Large intestine (tissue), 3 donors: ENCODE measurements at regions not wholly inside any gene's neighbourhood (a gene's known extent, or its start where the extent isn't known, plus 50 kb on each side); places are given as distances from the start of the nearest gene placed in this dataset.
"Not testable (repeated sequence)": the region's sequence is repeated elsewhere in the genome, so short reads cannot be mapped to it uniquely, and the experiment has no call there.

Source experiments
- DNase-seq, 2 donors: peaks; one replicate each; pipeline versions ENCODE4 v3.0.0 to v3.0.0-alpha.2; 2013
- H3K27ac ChIP-seq: one replicate; pipeline ENCODE4 v1.5.1; 2013; ENCODE audit warnings: low read length
- H3K27me3 ChIP-seq: 2 replicates; pipeline ENCODE4 v1.6.1; 2013; ENCODE audit warnings: low read length; ENCODE audit not compliant: control insufficient read depth, insufficient read depth
- H3K36me3 ChIP-seq: 2 replicates; pipeline ENCODE4 v1.6.1; 2013; ENCODE audit warnings: low read length; ENCODE audit not compliant: control insufficient read depth, insufficient read depth
- H3K4me1 ChIP-seq: one replicate; pipeline ENCODE4 v1.6.1; 2013; ENCODE audit warnings: low read length; ENCODE audit not compliant: control insufficient read depth, insufficient read depth
- H3K4me3 ChIP-seq: one replicate; pipeline ENCODE4 v1.5.1; 2013; ENCODE audit warnings: low read length
- H3K9me3 ChIP-seq: one replicate; pipeline ENCODE4 v1.6.1; 2013; ENCODE audit warnings: mild to moderate bottlenecking, low read depth, low read length, moderate library complexity; ENCODE audit not compliant: control insufficient read depth
- WGBS: methylation state at CpG from one replicate; pipeline ENCODE4 v1.1.5; 2013; ENCODE audit warnings: low lambda C conversion rate; ENCODE audit not compliant: insufficient coverage; 5-methylcytosine and 5-hydroxymethylcytosine counted together

- no peaks in the 10 kb centered on the region for H3K9me3 ChIP-seq
- H3K4me3 ChIP-seq, result no peak overlapping the region
- H3K4me1 ChIP-seq, result no peaks in the 10 kb centered on the region
- peak in 1 of 2 donors; percentile 16 for DNase-seq
- no peaks in the 10 kb centered on the region for H3K36me3 ChIP-seq
- no peaks in the 10 kb centered on the region for H3K27me3 ChIP-seq
- H3K27ac ChIP-seq, result no peak overlapping the region
These were observed 122.0 kb downstream of the ADSS2 start for GRCh38 chr1:244329591-244330317.

GRCh38 chr1:244330318-244330625 is 121.4 kb downstream of the ADSS2 start:
- Histone ChIP-seq H3K4me3 (no peak overlapping the region), H3K27ac (no peak overlapping the region), H3K27me3 (no peaks in the 10 kb centered on the region), H3K4me1 (no peaks in the 10 kb centered on the region), H3K36me3 (no peaks in the 10 kb centered on the region), H3K9me3 (no peaks in the 10 kb centered on the region)
- no peak for DNase-seq
- WGBS, result no CpG with 5 or more reads among the region's 2 CpGs

- not testable (repeated sequence) for DNase-seq
These were observed 118.9 kb downstream of the ADSS2 start for GRCh38 chr1:244332761-244333160.

GRCh38 chr1:244334315-244334714 is 117.4 kb downstream of the ADSS2 start:
- not testable (repeated sequence) for H3K27ac ChIP-seq, H3K27me3 ChIP-seq, H3K36me3 ChIP-seq, H3K9me3 ChIP-seq, H3K4me3 ChIP-seq, DNase-seq, H3K4me1 ChIP-seq
- WGBS, result no CpG with 5 or more reads among the region's 2 CpGs

More at GRCh38 chr1:244332761-244333160, 118.9 kb downstream of the ADSS2 start:
- not testable (repeated sequence) for H3K36me3 ChIP-seq, H3K27me3 ChIP-seq, H3K4me3 ChIP-seq, H3K27ac ChIP-seq, H3K9me3 ChIP-seq, H3K4me1 ChIP-seq
- WGBS, result 98% methylated on average over 2 of the region's 2 CpGs

- H3K4me3 ChIP-seq, H3K9me3 ChIP-seq, H3K27me3 ChIP-seq, H3K4me1 ChIP-seq, DNase-seq, H3K36me3 ChIP-seq, H3K27ac ChIP-seq: not testable (repeated sequence)
- 100% methylated on average over 4 of the region's 4 CpGs for WGBS
These were observed 116.9 kb downstream of the ADSS2 start for GRCh38 chr1:244334842-244335241.

- H3K27ac ChIP-seq, result no peak overlapping the region
- no peaks in the 10 kb centered on the region for H3K9me3 ChIP-seq
- no peaks in the 10 kb centered on the region for H3K4me1 ChIP-seq
- no peaks in the 10 kb centered on the region for H3K36me3 ChIP-seq
- WGBS, result 50% methylated on average over 2 of the region's 7 CpGs
- no peaks in the 10 kb centered on the region for H3K27me3 ChIP-seq
- DNase-seq, result peak in 1 of 2 donors; percentile 40
- H3K4me3 ChIP-seq, result no peak overlapping the region
These were observed 116.3 kb downstream of the ADSS2 start for GRCh38 chr1:244335456-244335855.

- WGBS, result 60% methylated on average over 1 of the region's 12 CpGs
- peak in 1 of 2 donors; percentile 46 for DNase-seq
- Histone ChIP-seq H3K4me3 (no peak overlapping the region), H3K27ac (no peak overlapping the region), H3K4me1 (peaks cover 3% of the 10 kb centered on the region), H3K36me3 (no peaks in the 10 kb centered on the region), H3K9me3 (no peaks in the 10 kb centered on the region), H3K27me3 (no peaks in the 10 kb centered on the region)
These were observed 115.3 kb downstream of the ADSS2 start for GRCh38 chr1:244336232-244336899.

- WGBS, result no CpG with 5 or more reads among the region's 3 CpGs
- DNase-seq, result no peak
- no peaks in the 10 kb centered on the region for H3K9me3 ChIP-seq
These were observed 113.9 kb downstream of the ADSS2 start for GRCh38 chr1:244337839-244338238.

GRCh38 chr1:244339073-244339692 is 112.5 kb downstream of the ADSS2 start:
- Histone ChIP-seq H3K27ac (no peak overlapping the region), H3K4me3 (no peak overlapping the region), H3K36me3 (no peaks in the 10 kb centered on the region), H3K27me3 (no peaks in the 10 kb centered on the region), H3K9me3 (no peaks in the 10 kb centered on the region), H3K4me1 (peaks cover 7% of the 10 kb centered on the region)
- WGBS, result no CpG with 5 or more reads among the region's 11 CpGs
- no peak for DNase-seq

More at GRCh38 chr1:244337839-244338238, 113.9 kb downstream of the ADSS2 start:
- no peaks in the 10 kb centered on the region for H3K27me3 ChIP-seq
- peaks cover 7% of the 10 kb centered on the region for H3K4me1 ChIP-seq
- no peak overlapping the region for H3K27ac ChIP-seq
- H3K36me3 ChIP-seq, result no peaks in the 10 kb centered on the region
- H3K4me3 ChIP-seq, result no peak overlapping the region

GRCh38 chr1:244339776-244340175 is 111.9 kb downstream of the ADSS2 start:
- no peaks in the 10 kb centered on the region for H3K9me3 ChIP-seq
- no CpG with 5 or more reads among the region's 7 CpGs for WGBS
- no peaks in the 10 kb centered on the region for H3K36me3 ChIP-seq
- DNase-seq, result no peak
- H3K27me3 ChIP-seq, result no peaks in the 10 kb centered on the region
- H3K4me1 ChIP-seq, result peaks cover 7% of the 10 kb centered on the region
- H3K4me3 ChIP-seq, result no peak overlapping the region
- H3K27ac ChIP-seq, result no peak overlapping the region
